ENCODE measurements at regions not wholly inside any gene's neighbourhood (a gene's known extent, or its start where the extent isn't known, plus 50 kb on each side); places are given as distances from the start of the nearest gene placed in this dataset.

GRCh38 chr1:168490306-168490705 lies 53.5 kb downstream of the XCL2 start:
- intact Hi-C loops (cut with micrococcal nuclease; ENCODE audit: unreplicated experiment) (no loop called here), in situ Hi-C loops (cut with MboI) (no loop called here)
- Histone ChIP-seq H3K4me1 (ENCODE audit: control insufficient read depth, insufficient read depth, low read length) (no peaks in the 10 kb centered on the region), H2AFZ (ENCODE audit: control insufficient read depth, low read depth, low read length) (no peak overlapping the region), H4K20me1 (ENCODE audit: control insufficient read depth, insufficient read depth) (no peaks in the 10 kb centered on the region), H3K4me3 (no peak overlapping the region), H3K79me2 (ENCODE audit: control insufficient read depth, insufficient read depth, low read length) (no peaks in the 10 kb centered on the region), H3K4me2 (ENCODE audit: control insufficient read depth, insufficient read depth) (no peak overlapping the region), H3K9me3 (replicated peaks; ENCODE audit: control insufficient read depth, insufficient read depth, low read length) (no peaks in the 10 kb centered on the region), H3K9ac (ENCODE audit: control insufficient read depth, insufficient read depth, low read length) (no peak overlapping the region), H3K27ac (ENCODE audit: control insufficient read depth, insufficient read depth) (no peak overlapping the region), H3K36me3 (ENCODE audit: control insufficient read depth in 2 of 2, insufficient read depth in 2 of 2, low read length in 1 of 2) (no peaks in the 10 kb centered on the region), H3K27me3 (replicated peaks in 1 of 2; ENCODE audit: control insufficient read depth in 2 of 2, insufficient read depth in 2 of 2, low read length in 1 of 2) (no peaks in the 10 kb centered on the region)
- ChIA-PET CTCF (interaction anchor here (1.3 kb wide), 1 partner anchor 13 kb away, joined by 4 read pairs; no protein-coding TSS in a partner anchor), SMC1A (ENCODE audit: uncharacterized antibody, unreplicated experiment) (interaction anchor here (1.1 to 1.2 kb wide), 3 partner anchors 8 to 16 kb away, joined by 3 to 6 read pairs (median 3); no protein-coding TSS in a partner anchor), POLR2A (interaction anchor here (0.6 kb wide), 1 partner anchor 33 kb away, joined by 4 read pairs; no protein-coding TSS in a partner anchor), RAD21 (ENCODE audit: unreplicated experiment) (no interaction called here)
- DNase-seq (ENCODE audit: low read depth, low spot score) (no peak), FAIRE-seq (no peak), ATAC-seq (no peak)
- TF ChIP-seq ZNF217 (IDR thresholded peaks at IDR 0.05) (no peak), JUNB (IDR thresholded peaks at IDR 0.05) (no peak), EGR1 (IDR thresholded peaks at IDR 0.05; ENCODE audit: borderline replicate concordance in 1 of 2, low read depth in 2 of 2, low read length in 2 of 2) (no peak), ESRRA (IDR thresholded peaks at IDR 0.05; ENCODE audit: low read length) (no peak), HDAC6 (IDR thresholded peaks at IDR 0.05; ENCODE audit: unreplicated experiment) (no peak), RB1 (IDR thresholded peaks at IDR 0.05; ENCODE audit: borderline replicate concordance) (no peak), YY1 (IDR thresholded peaks at IDR 0.05; ENCODE audit: low read depth, low read length) (no peak), TCF7 (IDR thresholded peaks at IDR 0.05; ENCODE audit: borderline replicate concordance) (no peak), ZBTB33 (IDR thresholded peaks at IDR 0.05) (no peak), IKZF2 (IDR thresholded peaks at IDR 0.05) (no peak), ZBED1 (IDR thresholded peaks at IDR 0.05; ENCODE audit: borderline replicate concordance) (no peak), IKZF1 (conservative IDR thresholded peaks at IDR 0.05) (no peak), ATF3 (IDR thresholded peaks at IDR 0.05; ENCODE audit: borderline replicate concordance, extremely low read depth, low read depth, low read length) (no peak), MEF2B (IDR thresholded peaks at IDR 0.05; ENCODE audit: partially characterized antibody, poor library complexity, severe bottlenecking) (no peak), SP1 (IDR thresholded peaks at IDR 0.05; ENCODE audit: low read depth, low read length) (no peak), KAT2A (conservative IDR thresholded peaks at IDR 0.05; ENCODE audit: control insufficient read depth, low read depth, low read length) (no peak), FOXM1 (IDR thresholded peaks at IDR 0.05; ENCODE audit: low read depth, low read length) (no peak)
- no TSS peak for BruUV-seq (replicated peaks)

Data from GM12878 (cell line).